ENCODE measurements at regions not wholly inside any gene's neighbourhood (a gene's known extent, or its start where the extent isn't known, plus 50 kb on each side); places are given as distances from the start of the nearest gene placed in this dataset.
"Not testable (repeated sequence)": the region's sequence is repeated elsewhere in the genome, so short reads cannot be mapped to it uniquely, and the experiment has no call there.

GRCh38 chr13:110045202-110045601 lies 258.8 kb upstream of the IRS2 start:
- intact Hi-C loops (cut with DNase I; ENCODE audit: low total_unique reads), result no loop called here
- H3K4me1 ChIP-seq, result peaks cover 0 to 24% (median 6%) of the 10 kb centered on the region in 4 donors

DNA sequence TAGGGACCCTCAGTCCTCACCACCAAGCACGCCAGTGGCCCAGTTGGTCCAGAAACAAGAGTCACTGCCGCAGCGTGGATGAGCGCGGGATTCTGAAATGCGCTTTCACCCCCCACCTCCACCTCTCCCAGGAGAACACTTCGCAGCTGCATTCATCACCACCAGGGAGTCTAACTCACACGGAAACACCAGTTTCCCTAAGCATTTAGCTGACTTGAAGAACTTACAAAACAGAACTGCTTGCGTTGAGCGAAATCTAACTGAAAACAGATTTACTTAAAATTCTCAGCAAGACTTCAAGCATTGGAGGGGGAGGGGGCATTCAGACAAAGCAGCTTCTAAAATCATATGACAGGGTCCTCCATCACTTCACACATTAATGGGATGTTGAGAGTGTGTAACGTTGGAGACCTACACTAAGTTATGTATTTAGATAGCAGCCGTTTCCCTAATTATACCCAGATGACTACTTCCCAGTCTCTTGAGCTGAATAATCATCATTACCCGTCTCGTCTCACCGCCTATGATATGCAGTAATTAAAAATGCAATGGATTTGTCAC lies 258.2 kb upstream of the IRS2 start:
- TF ChIP-seq, protein P1, sequence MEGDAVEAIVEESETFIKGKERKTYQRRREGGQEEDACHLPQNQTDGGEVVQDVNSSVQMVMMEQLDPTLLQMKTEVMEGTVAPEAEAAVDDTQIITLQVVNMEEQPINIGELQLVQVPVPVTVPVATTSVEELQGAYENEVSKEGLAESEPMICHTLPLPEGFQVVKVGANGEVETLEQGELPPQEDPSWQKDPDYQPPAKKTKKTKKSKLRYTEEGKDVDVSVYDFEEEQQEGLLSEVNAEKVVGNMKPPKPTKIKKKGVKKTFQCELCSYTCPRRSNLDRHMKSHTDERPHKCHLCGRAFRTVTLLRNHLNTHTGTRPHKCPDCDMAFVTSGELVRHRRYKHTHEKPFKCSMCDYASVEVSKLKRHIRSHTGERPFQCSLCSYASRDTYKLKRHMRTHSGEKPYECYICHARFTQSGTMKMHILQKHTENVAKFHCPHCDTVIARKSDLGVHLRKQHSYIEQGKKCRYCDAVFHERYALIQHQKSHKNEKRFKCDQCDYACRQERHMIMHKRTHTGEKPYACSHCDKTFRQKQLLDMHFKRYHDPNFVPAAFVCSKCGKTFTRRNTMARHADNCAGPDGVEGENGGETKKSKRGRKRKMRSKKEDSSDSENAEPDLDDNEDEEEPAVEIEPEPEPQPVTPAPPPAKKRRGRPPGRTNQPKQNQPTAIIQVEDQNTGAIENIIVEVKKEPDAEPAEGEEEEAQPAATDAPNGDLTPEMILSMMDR (IDR thresholded peaks at IDR 0.05), result no peak
- DNase-seq, result no peak
- Histone ChIP-seq H3K4me1 (peaks cover 0 to 24% (median 6%) of the 10 kb centered on the region in 4 donors), H3K27me3 (no peaks in the 10 kb centered on the region), H3K27ac (no peak overlapping the region), H3K36me3 (no peaks in the 10 kb centered on the region), H3K4me3 (no peak overlapping the region), H3K9me3 (no peaks in the 10 kb centered on the region)
- intact Hi-C loops (cut with DNase I; ENCODE audit: low total_unique reads), result loop anchor here (5.0 kb wide), 1 partner anchor 1093 kb away; no protein-coding TSS in a partner anchor

More at GRCh38 chr13:110045202-110045601, 258.8 kb upstream of the IRS2 start:
- no peaks in the 10 kb centered on the region for H3K27me3 ChIP-seq
- H3K9me3 ChIP-seq, result no peaks in the 10 kb centered on the region
- no peak for DNase-seq
- no peak overlapping the region for H3K27ac ChIP-seq
- no peak overlapping the region for H3K4me3 ChIP-seq
- no peaks in the 10 kb centered on the region for H3K36me3 ChIP-seq
- TF ChIP-seq, protein P1 (IDR thresholded peaks at IDR 0.05), result no peak

DNA sequence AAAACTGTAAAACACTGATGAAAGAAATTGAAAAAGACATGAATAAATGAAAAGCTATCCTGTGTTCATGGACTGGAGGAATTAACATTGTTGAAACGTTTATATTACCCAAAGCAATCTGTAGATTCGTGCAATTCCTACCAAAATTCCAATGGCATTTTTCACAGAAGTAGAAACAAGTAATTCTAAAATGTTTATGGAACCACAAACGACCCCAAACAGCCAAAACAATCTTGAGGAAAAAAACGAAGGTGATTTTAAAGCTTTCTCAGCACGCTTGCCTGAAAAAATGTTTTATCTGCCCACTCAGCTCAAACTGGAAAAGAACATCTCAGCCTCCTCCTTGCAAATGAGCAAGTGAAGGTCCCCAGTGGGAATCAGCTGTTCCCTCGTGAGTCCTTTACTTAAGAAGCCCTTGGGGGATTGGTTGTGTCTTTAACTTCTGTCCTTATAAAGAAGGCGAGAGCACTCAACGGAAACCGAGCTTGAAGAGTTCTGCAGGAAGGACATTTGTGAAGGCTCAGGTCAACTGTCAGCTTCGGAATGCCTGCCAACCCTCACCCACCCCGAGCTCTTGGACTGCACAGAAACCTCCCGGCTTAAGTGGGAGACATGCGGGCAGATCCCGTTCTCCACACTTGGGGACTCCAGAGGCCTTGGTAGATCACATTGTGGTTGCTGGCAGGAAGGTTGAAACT lies 256.0 kb upstream of the IRS2 start:
- intact Hi-C loops (cut with DNase I; ENCODE audit: low total_unique reads), result loop anchor here (5.0 kb wide), 1 partner anchor 1095 kb away; no protein-coding TSS in a partner anchor
- peaks cover 0 to 19% (median 3%) of the 10 kb centered on the region in 4 donors for H3K4me1 ChIP-seq
- TF ChIP-seq, protein P1 (IDR thresholded peaks at IDR 0.05), result no peak
- H3K36me3 ChIP-seq, result no peaks in the 10 kb centered on the region
- no peaks in the 10 kb centered on the region for H3K9me3 ChIP-seq
- DNase-seq, result no peak
- H3K4me3 ChIP-seq, result no peak overlapping the region
- no peaks in the 10 kb centered on the region for H3K27me3 ChIP-seq
- no peak overlapping the region for H3K27ac ChIP-seq

DNA sequence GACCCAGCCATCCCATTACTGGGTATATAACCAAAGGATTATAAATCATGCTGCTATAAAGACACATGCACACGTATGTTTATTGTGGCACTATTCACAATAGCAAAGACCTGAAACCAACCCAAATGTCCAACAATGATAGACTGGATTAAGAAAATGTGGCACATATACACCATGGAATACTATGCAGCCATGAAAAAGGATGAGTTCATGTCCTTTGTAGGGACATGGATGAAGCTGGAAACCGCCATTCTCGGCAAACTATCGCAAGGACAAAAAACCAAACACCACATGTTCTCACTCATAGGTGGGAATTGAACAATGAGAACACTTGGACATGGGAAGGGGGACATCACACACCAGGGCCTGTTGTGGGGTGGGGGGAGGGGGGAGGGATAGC lies 255.3 kb upstream of the IRS2 start:
- H3K36me3 ChIP-seq, H3K27me3 ChIP-seq, H3K9me3 ChIP-seq, H3K27ac ChIP-seq, DNase-seq, H3K4me3 ChIP-seq: not testable (repeated sequence)
- intact Hi-C loops (cut with DNase I; ENCODE audit: low total_unique reads), result loop anchor here (5.0 kb wide), 1 partner anchor 1096 kb away; no protein-coding TSS in a partner anchor
- peaks cover 0 to 12% (median 2%) of the 10 kb centered on the region in 4 donors for H3K4me1 ChIP-seq

DNA sequence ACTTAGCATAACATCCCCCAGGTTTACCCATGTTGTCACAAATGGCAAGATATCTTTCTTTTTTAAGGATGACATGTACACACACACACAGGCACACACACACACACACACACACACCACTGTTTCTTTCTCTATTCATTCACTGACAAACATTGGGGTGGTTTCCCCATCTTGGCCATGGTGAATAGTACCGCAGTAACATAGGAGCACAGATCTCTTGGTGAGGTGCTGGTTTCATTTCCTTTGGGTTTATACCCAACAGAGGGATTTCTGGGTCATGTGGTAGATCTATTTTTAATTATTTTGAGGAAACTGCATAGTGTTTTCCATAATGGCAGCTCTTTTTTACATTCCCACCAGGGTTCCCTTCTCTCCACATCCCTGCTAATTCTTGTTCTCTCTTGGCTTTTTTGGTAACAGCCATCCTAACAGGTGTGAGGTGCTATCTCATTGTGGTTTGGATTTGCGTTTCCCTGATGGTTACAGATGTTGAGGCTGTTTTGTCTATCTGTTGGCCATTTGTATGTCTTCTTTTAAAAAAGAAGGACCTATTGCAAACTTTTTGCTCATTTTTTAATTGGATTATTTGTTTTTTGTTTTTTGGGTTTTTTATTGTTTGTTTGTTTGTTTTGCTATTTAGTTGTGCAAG lies 251.7 kb upstream of the IRS2 start:
- Histone ChIP-seq H3K4me1 (peaks cover 0 to 4% (median 2%) of the 10 kb centered on the region in 4 donors), H3K36me3 (no peaks in the 10 kb centered on the region), H3K27me3 (no peaks in the 10 kb centered on the region), H3K9me3 (no peaks in the 10 kb centered on the region), H3K4me3 (no peak overlapping the region), H3K27ac (no peak overlapping the region)
- intact Hi-C loops (cut with DNase I; ENCODE audit: low total_unique reads), result no loop called here
- DNase-seq, result no peak
- TF ChIP-seq, protein P1 (IDR thresholded peaks at IDR 0.05), result no peak

GRCh38 chr13:110036060-110036459 lies 249.7 kb upstream of the IRS2 start:
- no peaks in the 10 kb centered on the region for H3K36me3 ChIP-seq
- H3K9me3 ChIP-seq, result no peaks in the 10 kb centered on the region
- H3K27me3 ChIP-seq, result no peaks in the 10 kb centered on the region
- H3K4me1 ChIP-seq, result no peaks in the 10 kb centered on the region
- H3K4me3 ChIP-seq, result no peak overlapping the region
- no peak overlapping the region for H3K27ac ChIP-seq
- no peak for DNase-seq
- TF ChIP-seq, protein P1 (IDR thresholded peaks at IDR 0.05), result no peak
- intact Hi-C loops (cut with DNase I; ENCODE audit: low total_unique reads), result no loop called here
